ENCODE measurements at regions not wholly inside any gene's neighbourhood (a gene's known extent, or its start where the extent isn't known, plus 50 kb on each side); places are given as distances from the start of the nearest gene placed in this dataset.
"Not testable (repeated sequence)": the region's sequence is repeated elsewhere in the genome, so short reads cannot be mapped to it uniquely, and the experiment has no call there.

- in situ Hi-C loops (cut with MboI; ENCODE audit: low sequenced_read_pairs): no loop called here
Observed at GRCh38 chr9:7739595-7739994, 60.0 kb downstream of the DMAC1 start.

- in situ Hi-C loops (cut with MboI; ENCODE audit: low sequenced_read_pairs): no loop called here
Observed at GRCh38 chr9:7735311-7735710, 64.3 kb downstream of the DMAC1 start.

GRCh38 chr9:7730164-7730445, 69.5 kb downstream of the DMAC1 start:
- in situ Hi-C loops (cut with MboI; ENCODE audit: low sequenced_read_pairs): no loop called here

- in situ Hi-C loops (cut with MboI; ENCODE audit: low sequenced_read_pairs): loop anchor here (10.0 kb wide), 1 partner anchor 65 kb away; no protein-coding TSS in a partner anchor
Observed at GRCh38 chr9:7729371-7730163, 70.0 kb downstream of the DMAC1 start.

- in situ Hi-C loops (cut with MboI; ENCODE audit: low sequenced_read_pairs): loop anchor here (10.0 kb wide), 1 partner anchor 56 kb away; no protein-coding TSS in a partner anchor
Observed at GRCh38 chr9:7721291-7721690, 78.3 kb downstream of the DMAC1 start.

GRCh38 chr9:7713088-7713487, 86.5 kb downstream of the DMAC1 start:
- in situ Hi-C loops (cut with MboI; ENCODE audit: low sequenced_read_pairs): not testable (repeated sequence)

- in situ Hi-C loops (cut with MboI; ENCODE audit: low sequenced_read_pairs): no loop called here
Observed at GRCh38 chr9:7710686-7711085, 88.9 kb downstream of the DMAC1 start.

- in situ Hi-C loops (cut with MboI; ENCODE audit: low sequenced_read_pairs): no loop called here
Observed at GRCh38 chr9:7707934-7708333, 91.6 kb downstream of the DMAC1 start.

GRCh38 chr9:7704543-7704942, 95.0 kb downstream of the DMAC1 start:
- in situ Hi-C loops (cut with MboI; ENCODE audit: low sequenced_read_pairs): no loop called here

- in situ Hi-C loops (cut with MboI; ENCODE audit: low sequenced_read_pairs): no loop called here
Observed at GRCh38 chr9:7691909-7692308, 107.7 kb downstream of the DMAC1 start.

- in situ Hi-C loops (cut with MboI; ENCODE audit: low sequenced_read_pairs): no loop called here
Observed at GRCh38 chr9:7690014-7690413, 109.6 kb downstream of the DMAC1 start.

GRCh38 chr9:7688626-7689025, 111.0 kb downstream of the DMAC1 start:
- in situ Hi-C loops (cut with MboI; ENCODE audit: low sequenced_read_pairs): no loop called here

GRCh38 chr9:7676609-7677156, 122.9 kb downstream of the DMAC1 start:
- in situ Hi-C loops (cut with MboI; ENCODE audit: low sequenced_read_pairs): no loop called here

- in situ Hi-C loops (cut with MboI; ENCODE audit: low sequenced_read_pairs): no loop called here
Observed at GRCh38 chr9:7671847-7672246, 127.7 kb downstream of the DMAC1 start.

GRCh38 chr9:7668541-7668940, 131.0 kb downstream of the DMAC1 start:
- in situ Hi-C loops (cut with MboI; ENCODE audit: low sequenced_read_pairs): loop anchor here (10.0 kb wide), 1 partner anchor 56 kb away; no protein-coding TSS in a partner anchor

GRCh38 chr9:7665874-7666273, 133.7 kb downstream of the DMAC1 start:
- in situ Hi-C loops (cut with MboI; ENCODE audit: low sequenced_read_pairs): loop anchor here (10.0 kb wide), 1 partner anchor 59 kb away; no protein-coding TSS in a partner anchor

- in situ Hi-C loops (cut with MboI; ENCODE audit: low sequenced_read_pairs): loop anchor here (10.0 kb wide), 1 partner anchor 65 kb away; no protein-coding TSS in a partner anchor
Observed at GRCh38 chr9:7659766-7660165, 139.8 kb downstream of the DMAC1 start.

GRCh38 chr9:7656636-7657035, 142.9 kb downstream of the DMAC1 start:
- in situ Hi-C loops (cut with MboI; ENCODE audit: low sequenced_read_pairs): no loop called here

- in situ Hi-C loops (cut with MboI; ENCODE audit: low sequenced_read_pairs): no loop called here
Observed at GRCh38 chr9:7653262-7653661, 146.3 kb downstream of the DMAC1 start.

GRCh38 chr9:7640231-7640630, 159.3 kb downstream of the DMAC1 start:
- in situ Hi-C loops (cut with MboI; ENCODE audit: low sequenced_read_pairs): no loop called here

GRCh38 chr9:7639471-7639870, 160.1 kb downstream of the DMAC1 start:
- in situ Hi-C loops (cut with MboI; ENCODE audit: low sequenced_read_pairs): no loop called here

GRCh38 chr9:7636838-7637467, 162.6 kb downstream of the DMAC1 start:
- in situ Hi-C loops (cut with MboI; ENCODE audit: low sequenced_read_pairs): no loop called here

Data from HL-60/S4 treated with phorbol 12-myristate 13-acetate at 8.2 ng/mL for 4 days and 3 days (cell line).